Skeletal muscle tissue (tissue), 3 donors: ENCODE measurements at regions not wholly inside any gene's neighbourhood (a gene's known extent, or its start where the extent isn't known, plus 50 kb on each side); places are given as distances from the start of the nearest gene placed in this dataset.

Experiments used
- H3K27ac ChIP-seq: one replicate; pipeline ENCODE4 v1.7.0; 2013; ENCODE audit warnings: mild to moderate bottlenecking, low read depth, low read length, inconsistent platforms
- H3K27me3 ChIP-seq, 3 donors: one replicate each; pipeline ENCODE4 v1.7.0; 2013; ENCODE audit warnings: low read length in 3 of 3; ENCODE audit not compliant: control insufficient read depth in 3 of 3, insufficient read depth in 3 of 3
- H3K36me3 ChIP-seq, 3 donors: one replicate each; pipeline ENCODE4 v1.7.0; 2013; ENCODE audit warnings: low read length in 3 of 3; ENCODE audit not compliant: control insufficient read depth in 3 of 3, insufficient read depth in 3 of 3
- H3K4me1 ChIP-seq, 3 donors: one replicate each; pipeline ENCODE4 v1.7.0; 2013; ENCODE audit warnings: low read length in 3 of 3, mild to moderate bottlenecking in 3 of 3; ENCODE audit not compliant: control insufficient read depth in 3 of 3, insufficient read depth in 3 of 3
- H3K4me3 ChIP-seq, 3 donors: one replicate each; pipeline ENCODE4 v1.7.0; 2013; ENCODE audit warnings: low read length in 3 of 3
- H3K9ac ChIP-seq, 3 donors: one replicate each; pipeline ENCODE4 v1.7.0; 2013; ENCODE audit warnings: low read length in 3 of 3, mild to moderate bottlenecking in 3 of 3, moderate library complexity in 2 of 3, low read depth in 1 of 3
- H3K9me3 ChIP-seq, 3 donors: one replicate each; pipeline ENCODE4 v1.7.0; 2013; ENCODE audit warnings: low read length in 3 of 3; ENCODE audit not compliant: control insufficient read depth in 3 of 3
- donor health status: Osteomylitis.

- Histone ChIP-seq H3K27ac (no peak overlapping the region), H3K9ac (no peak overlapping the region), H3K4me1 (peaks cover 0 to 8% (median 0%) of the 10 kb centered on the region in 3 donors), H3K4me3 (no peak overlapping the region), H3K27me3 (no peaks in the 10 kb centered on the region), H3K9me3 (no peaks in the 10 kb centered on the region), H3K36me3 (no peaks in the 10 kb centered on the region)
Observed at GRCh38 chr21:35906586-35906985, 153.7 kb downstream of the SETD4 start.

GRCh38 chr21:35905963-35906345 is 154.4 kb downstream of the SETD4 start:
- no peaks in the 10 kb centered on the region for H3K9me3 ChIP-seq
- H3K27ac ChIP-seq = peak overlapping the region; percentile 62
- no peak overlapping the region for H3K9ac ChIP-seq
- H3K4me1 ChIP-seq = peaks cover 0 to 8% (median 0%) of the 10 kb centered on the region in 3 donors
- no peaks in the 10 kb centered on the region for H3K27me3 ChIP-seq
- no peaks in the 10 kb centered on the region for H3K36me3 ChIP-seq
- H3K4me3 ChIP-seq = no peak overlapping the region

GRCh38 chr21:35905096-35905962 is 155.0 kb downstream of the SETD4 start:
- H3K9me3 ChIP-seq = no peaks in the 10 kb centered on the region
- H3K27ac ChIP-seq = peak overlapping the region; percentile 62
- peaks cover 0 to 8% (median 0%) of the 10 kb centered on the region in 3 donors for H3K4me1 ChIP-seq
- H3K9ac ChIP-seq = no peak overlapping the region
- no peak overlapping the region for H3K4me3 ChIP-seq
- no peaks in the 10 kb centered on the region for H3K27me3 ChIP-seq
- no peaks in the 10 kb centered on the region for H3K36me3 ChIP-seq

GRCh38 chr21:35900539-35900938 is 159.8 kb downstream of the SETD4 start:
- no peaks in the 10 kb centered on the region for H3K27me3 ChIP-seq
- no peaks in the 10 kb centered on the region for H3K36me3 ChIP-seq
- peaks cover 0 to 2% (median 0%) of the 10 kb centered on the region in 3 donors for H3K9me3 ChIP-seq
- no peak overlapping the region for H3K9ac ChIP-seq
- no peak overlapping the region for H3K27ac ChIP-seq
- H3K4me3 ChIP-seq = no peak overlapping the region
- peaks cover 0 to 7% (median 0%) of the 10 kb centered on the region in 3 donors for H3K4me1 ChIP-seq

- Histone ChIP-seq H3K4me1 (no peaks in the 10 kb centered on the region), H3K27me3 (no peaks in the 10 kb centered on the region), H3K9ac (no peak overlapping the region), H3K4me3 (no peak overlapping the region), H3K9me3 (peaks cover 0 to 3% (median 0%) of the 10 kb centered on the region in 3 donors), H3K36me3 (no peaks in the 10 kb centered on the region), H3K27ac (no peak overlapping the region)
Observed at GRCh38 chr21:35896060-35896459, 164.3 kb downstream of the SETD4 start.

- H3K4me3 ChIP-seq = no peak overlapping the region
- H3K27me3 ChIP-seq = no peaks in the 10 kb centered on the region
- H3K9ac ChIP-seq = no peak overlapping the region
- H3K36me3 ChIP-seq = no peaks in the 10 kb centered on the region
- H3K4me1 ChIP-seq = no peaks in the 10 kb centered on the region
- H3K27ac ChIP-seq = no peak overlapping the region
- peaks cover 0 to 3% (median 0%) of the 10 kb centered on the region in 3 donors for H3K9me3 ChIP-seq
Observed at GRCh38 chr21:35895598-35895997, 164.7 kb downstream of the SETD4 start.

- no peaks in the 10 kb centered on the region for H3K36me3 ChIP-seq
- peaks cover 0 to 3% (median 0%) of the 10 kb centered on the region in 3 donors for H3K9me3 ChIP-seq
- H3K9ac ChIP-seq = no peak overlapping the region
- no peak overlapping the region for H3K27ac ChIP-seq
- no peak overlapping the region for H3K4me3 ChIP-seq
- no peaks in the 10 kb centered on the region for H3K4me1 ChIP-seq
- no peaks in the 10 kb centered on the region for H3K27me3 ChIP-seq
Observed at GRCh38 chr21:35893156-35893555, 167.2 kb downstream of the SETD4 start.

GRCh38 chr21:35886887-35887286 is 173.4 kb downstream of the SETD4 start:
- H3K36me3 ChIP-seq = no peaks in the 10 kb centered on the region
- H3K4me1 ChIP-seq = no peaks in the 10 kb centered on the region
- H3K27me3 ChIP-seq = peaks cover 0 to 2% (median 2%) of the 10 kb centered on the region in 3 donors
- no peak overlapping the region for H3K27ac ChIP-seq
- H3K9ac ChIP-seq = no peak overlapping the region
- no peak overlapping the region for H3K4me3 ChIP-seq
- H3K9me3 ChIP-seq = no peaks in the 10 kb centered on the region

- Histone ChIP-seq H3K27me3 (peaks cover 5 to 6% (median 6%) of the 10 kb centered on the region in 3 donors), H3K4me1 (no peaks in the 10 kb centered on the region), H3K27ac (no peak overlapping the region), H3K36me3 (no peaks in the 10 kb centered on the region), H3K4me3 (no peak overlapping the region), H3K9me3 (no peaks in the 10 kb centered on the region), H3K9ac (no peak overlapping the region)
Observed at GRCh38 chr21:35885942-35886541, 174.3 kb downstream of the SETD4 start.

- no peak overlapping the region for H3K4me3 ChIP-seq
- H3K27ac ChIP-seq = no peak overlapping the region
- no peak overlapping the region for H3K9ac ChIP-seq
- no peaks in the 10 kb centered on the region for H3K9me3 ChIP-seq
- H3K27me3 ChIP-seq = peaks cover 5 to 11% (median 6%) of the 10 kb centered on the region in 3 donors
- H3K4me1 ChIP-seq = no peaks in the 10 kb centered on the region
- H3K36me3 ChIP-seq = no peaks in the 10 kb centered on the region
Observed at GRCh38 chr21:35882791-35883240, 177.5 kb downstream of the SETD4 start.
